NT2/D1 (cell line): ENCODE measurements at regions not wholly inside any gene's neighbourhood (a gene's known extent, or its start where the extent isn't known, plus 50 kb on each side); places are given as distances from the start of the nearest gene placed in this dataset.

Experiments used
- SUZ12 ChIP-seq: IDR thresholded peaks from 2 replicates; pipeline ENCODE4 v1.6.1; 2011; ENCODE audit not compliant: insufficient read length, insufficient read depth; ENCODE audit errors: extremely low read depth
- YY1 ChIP-seq: IDR thresholded peaks from 2 replicates; pipeline ENCODE4 v1.6.1; 2011; ENCODE audit not compliant: insufficient read length, insufficient read depth
- ZNF274 ChIP-seq: IDR thresholded peaks from 2 replicates; pipeline ENCODE4 v1.6.1; 2011; ENCODE audit warnings: mild to moderate bottlenecking, low read depth, low read length

DNA sequence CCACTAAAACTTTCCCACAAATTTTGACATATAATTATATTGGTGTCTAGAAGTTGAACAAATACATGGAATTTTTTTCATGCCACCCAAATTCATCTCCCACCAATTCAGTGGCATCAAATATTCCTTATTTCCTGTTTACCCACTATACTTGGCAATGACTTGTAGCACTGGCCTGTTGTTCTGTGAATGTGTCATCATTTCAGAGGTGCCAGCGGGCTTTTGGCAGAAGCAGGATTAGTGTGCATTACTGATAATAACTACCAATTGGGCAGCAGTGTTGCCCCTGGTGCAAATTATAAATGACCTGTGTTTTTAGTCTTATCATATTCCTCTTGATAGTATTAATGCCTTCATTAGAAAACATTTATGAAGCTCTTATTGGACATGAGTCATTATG is 121.3 kb downstream of the TFAP2B start:
- TF ChIP-seq SUZ12 (no peak), YY1 (no peak), ZNF274 (no peak)
